K562 (cell line): ENCODE measurements at regions not wholly inside any gene's neighbourhood (a gene's known extent, or its start where the extent isn't known, plus 50 kb on each side); places are given as distances from the start of the nearest gene placed in this dataset.

Experiments used
- ATAC-seq: fragments of 200-7000 bp; cut with Tn5 transposase; 3 replicates; pipeline ENCODE4 v1.9.1; 2020; ENCODE audit warnings: moderate library complexity
- BruUV-seq: library from RNA; stranded (reverse); fragments of 400-500 nt; replicated peaks from 2 replicates; lab custom pipeline; 2021; lab: Mats Ljungman, UMichigan
- CTCF ChIA-PET: fragments of 300-600 bp; formaldehyde crosslinking; extraction: SDS; loops from one replicate; lab custom pipeline; 2021; ENCODE audit warnings: low intra/inter-chr PET ratio; lab: Yijun Ruan, JAX
- POLR2A ChIA-PET: fragments of 300-600, 350-650 bp; sonication (Branson Sonifier 250); formaldehyde crosslinking; extraction: SDS; loops from one replicate; lab custom pipeline; 2021; ENCODE audit warnings: antibody characterized with exemption, inconsistent platforms; lab: Yijun Ruan, JAX
- DNase-seq, 4 experiments: peaks; one replicate each; pipeline versions ENCODE4 v3.0.0 to v3.0.0-alpha.2; 2011 to 2018; ENCODE audit warnings: low spot score in 3 of 4, mixed read lengths in 3 of 4; ENCODE audit errors: extremely low read depth in 1 of 4
- FAIRE-seq: peaks from 2 replicates; lab custom pipeline; 2011; peaks lifted over from hg19 to GRCh38; lab: Jason Lieb, UNC
- H2AFZ ChIP-seq: 2 replicates; pipeline ENCODE4 v1.6.0; 2011; ENCODE audit warnings: low read depth, low read length, control low read depth, inconsistent platforms
- H3K27ac ChIP-seq: fragments of 200-600 bp; 3 replicates; pipeline ENCODE4 v1.8.0; 2011; ENCODE audit warnings: low read depth, mild to moderate bottlenecking, control low read depth, inconsistent platforms, low read length, moderate library complexity, mixed read lengths; ENCODE audit errors: extremely low read depth
- H3K27me3 ChIP-seq, 2 experiments: fragments of 300-600 bp in 1 of 2; 2 replicates in 1 of 2; 3 replicates in 1 of 2; pipeline versions ENCODE4 v1.6.0 to v1.8.0; 2011; ENCODE audit warnings: inconsistent platforms in 2 of 2, low read length in 2 of 2, mild to moderate bottlenecking in 1 of 2, mixed read lengths in 1 of 2, moderate library complexity in 1 of 2; ENCODE audit not compliant: control insufficient read depth in 2 of 2, insufficient read depth in 2 of 2
- H3K36me3 ChIP-seq: fragments of 300-600 bp; 3 replicates; pipeline ENCODE4 v1.8.0; 2011; ENCODE audit warnings: mild to moderate bottlenecking, low read length, inconsistent platforms; ENCODE audit not compliant: control insufficient read depth, insufficient read depth
- H3K4me1 ChIP-seq, 2 experiments: fragments of 200-600 bp in 1 of 2; replicated peaks in 1 of 2; 2 replicates in 1 of 2; 3 replicates in 1 of 2; pipeline versions ENCODE4 v1.5.1 to v1.8.0; 2011; ENCODE audit warnings: inconsistent platforms in 2 of 2, low read length in 2 of 2, mild to moderate bottlenecking in 1 of 2, mixed read lengths in 1 of 2, moderate library complexity in 1 of 2; ENCODE audit not compliant: control insufficient read depth in 2 of 2, insufficient read depth in 2 of 2
- H3K4me2 ChIP-seq: 2 replicates; pipeline ENCODE4 v1.6.1; 2011; ENCODE audit warnings: low read length, control low read depth, inconsistent platforms, mixed read lengths; ENCODE audit not compliant: insufficient read depth
- H3K4me3 ChIP-seq: fragments of 200-600 bp; sonication (generic), shearing (Covaris generic); 2 replicates; pipeline ENCODE4 v1.5.1; 2016; ENCODE audit warnings: control low read depth, inconsistent platforms
- H3K79me2 ChIP-seq: fragments of 200-600 bp; 3 replicates; pipeline ENCODE4 v1.8.0; 2011; ENCODE audit warnings: low read length, inconsistent platforms; ENCODE audit not compliant: control insufficient read depth, insufficient read depth
- H3K9ac ChIP-seq, 2 experiments: 2 replicates each; pipeline versions ENCODE4 v1.6.0 to v1.6.1; 2011; ENCODE audit warnings: low read depth in 2 of 2, low read length in 2 of 2, control low read depth in 1 of 2, inconsistent platforms in 1 of 2, mild to moderate bottlenecking in 1 of 2, mixed read lengths in 1 of 2; ENCODE audit not compliant: insufficient read depth in 1 of 2
- H3K9me1 ChIP-seq: one replicate; pipeline ENCODE4 v1.6.0; 2011; ENCODE audit warnings: inconsistent platforms, mild to moderate bottlenecking, low read length, moderate library complexity; ENCODE audit not compliant: control insufficient read depth, insufficient read depth
- H3K9me3 ChIP-seq: replicated peaks from 2 replicates; pipeline ENCODE4 v1.5.1; 2011; ENCODE audit warnings: low read depth, low read length, inconsistent platforms; ENCODE audit not compliant: control insufficient read depth, insufficient read depth
- H4K20me1 ChIP-seq: replicated peaks from 2 replicates; pipeline ENCODE4 v1.6.1; 2011; ENCODE audit warnings: low read length, inconsistent platforms, mixed read lengths; ENCODE audit not compliant: control insufficient read depth, insufficient read depth
- ETS2 ChIP-seq: IDR thresholded peaks from 2 replicates; pipeline ENCODE4 v1.6.1; 2016; ENCODE audit warnings: borderline replicate concordance, missing genetic modification characterization, mild to moderate bottlenecking, moderate library complexity, missing compliant biosample characterization; ENCODE audit not compliant: poor library complexity, severe bottlenecking
- FUS ChIP-seq: fragments of 200-400 bp; formaldehyde crosslinking; optimal IDR thresholded peaks from 2 replicates; pipeline ENCODE3; 2017; ENCODE audit warnings: low read depth, low read length
- YY1 ChIP-seq, 3 experiments: IDR thresholded peaks; 2 replicates each; pipeline ENCODE4 v1.6.1; 2011; ENCODE audit warnings: low read length in 2 of 3, mild to moderate bottlenecking in 2 of 3, moderate library complexity in 2 of 3, borderline replicate concordance in 1 of 3, control low read depth in 1 of 3, low read depth in 1 of 3; ENCODE audit not compliant: insufficient read depth in 3 of 3, insufficient replicate concordance in 2 of 3, control insufficient read depth in 1 of 3, insufficient read length in 1 of 3; ENCODE audit errors: extremely low read depth in 1 of 3
- ZNF175 ChIP-seq: fragments of 200-800 bp; sonication (Bioruptor generic); IDR thresholded peaks from 2 replicates; pipeline ENCODE4 v1.6.1; 2016; ENCODE audit warnings: low read depth, mild to moderate bottlenecking, missing genetic modification characterization, missing compliant biosample characterization
- ZNF57 ChIP-seq: fragments of 450-650 bp; formaldehyde crosslinking; IDR thresholded peaks from 2 replicates; pipeline ENCODE4 v1.4.0; 2020; ENCODE audit warnings: mild to moderate bottlenecking, moderate library complexity
- ZNF740 ChIP-seq, 3 experiments: fragments of 200-800 bp in 1 of 3; sonication (Bioruptor generic) in 1 of 3; sonication (generic) in 1 of 3; formaldehyde crosslinking in 1 of 3; IDR thresholded peaks; 2 replicates each; pipeline versions ENCODE4 v1.6.1 to v1.8.0; 2016 to 2022; ENCODE audit warnings: mild to moderate bottlenecking in 2 of 3, missing compliant biosample characterization in 2 of 3, missing genetic modification characterization in 2 of 3, missing genetic modification reagents in 1 of 3
- ZNF75A ChIP-seq: fragments of 450-650 bp; formaldehyde crosslinking; IDR thresholded peaks from 2 replicates; pipeline ENCODE4 v1.4.0; 2020; ENCODE audit warnings: mild to moderate bottlenecking
- WGBS: fragments of 100-300 bp; shearing (Covaris generic); methylation state at CpG from one replicate; pipeline ENCODE4 v1.1.6; 2016; ENCODE audit warnings: low coverage, mixed read lengths; ENCODE audit not compliant: insufficient coverage; ENCODE audit errors: missing lambda C conversion rate; 5-methylcytosine and 5-hydroxymethylcytosine counted together
- in situ Hi-C: fragments of 300-500 bp; cut with MboI; formaldehyde crosslinking; loops from 4 replicates; pipeline ENCODE4 v1.15.0; 2018; ENCODE audit warnings: inconsistent platforms, mixed read lengths
- intact Hi-C: fragments of 100-400 bp; cut with micrococcal nuclease; formaldehyde crosslinking; loops from 2 replicates; pipeline ENCODE4 v1.14.2; 2022
- TF ChIP-seq, protein P1 (sequence below): sonication (generic); formaldehyde crosslinking; IDR thresholded peaks from 2 replicates; pipeline ENCODE4 v1.8.0; 2022; ENCODE audit warnings: mild to moderate bottlenecking, missing genetic modification reagents
- TF ChIP-seq, protein P2 (sequence below): fragments of 450-650 bp; formaldehyde crosslinking; IDR thresholded peaks from 2 replicates; pipeline ENCODE4 v1.4.0; 2020; ENCODE audit warnings: mild to moderate bottlenecking, moderate library complexity
- TF ChIP-seq, protein P3 (sequence below): sonication (generic); formaldehyde crosslinking; IDR thresholded peaks from 2 replicates; pipeline ENCODE4 v1.4.0; 2020; ENCODE audit warnings: mild to moderate bottlenecking, missing genetic modification reagents

DNA sequence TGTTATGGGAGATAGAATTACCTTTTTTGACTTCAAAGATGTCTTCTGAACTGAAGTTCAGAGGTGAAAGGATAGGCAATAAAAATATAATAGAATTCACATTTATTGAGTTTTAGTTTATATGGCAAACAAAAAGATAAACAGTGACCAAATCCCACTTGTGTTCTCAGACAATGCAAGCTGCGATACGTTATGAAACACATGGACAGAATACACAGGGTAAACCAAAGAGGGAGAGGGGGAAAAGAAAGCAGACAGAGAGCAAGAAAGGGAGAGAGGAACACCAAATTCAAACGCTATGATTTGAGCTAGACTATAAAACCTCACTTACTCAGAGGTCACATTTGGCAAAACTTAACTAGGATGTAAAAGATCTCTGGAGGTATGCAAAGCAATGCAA lies 238.2 kb upstream of the FLRT2 start (continued):
- TF ChIP-seq, protein P1, sequence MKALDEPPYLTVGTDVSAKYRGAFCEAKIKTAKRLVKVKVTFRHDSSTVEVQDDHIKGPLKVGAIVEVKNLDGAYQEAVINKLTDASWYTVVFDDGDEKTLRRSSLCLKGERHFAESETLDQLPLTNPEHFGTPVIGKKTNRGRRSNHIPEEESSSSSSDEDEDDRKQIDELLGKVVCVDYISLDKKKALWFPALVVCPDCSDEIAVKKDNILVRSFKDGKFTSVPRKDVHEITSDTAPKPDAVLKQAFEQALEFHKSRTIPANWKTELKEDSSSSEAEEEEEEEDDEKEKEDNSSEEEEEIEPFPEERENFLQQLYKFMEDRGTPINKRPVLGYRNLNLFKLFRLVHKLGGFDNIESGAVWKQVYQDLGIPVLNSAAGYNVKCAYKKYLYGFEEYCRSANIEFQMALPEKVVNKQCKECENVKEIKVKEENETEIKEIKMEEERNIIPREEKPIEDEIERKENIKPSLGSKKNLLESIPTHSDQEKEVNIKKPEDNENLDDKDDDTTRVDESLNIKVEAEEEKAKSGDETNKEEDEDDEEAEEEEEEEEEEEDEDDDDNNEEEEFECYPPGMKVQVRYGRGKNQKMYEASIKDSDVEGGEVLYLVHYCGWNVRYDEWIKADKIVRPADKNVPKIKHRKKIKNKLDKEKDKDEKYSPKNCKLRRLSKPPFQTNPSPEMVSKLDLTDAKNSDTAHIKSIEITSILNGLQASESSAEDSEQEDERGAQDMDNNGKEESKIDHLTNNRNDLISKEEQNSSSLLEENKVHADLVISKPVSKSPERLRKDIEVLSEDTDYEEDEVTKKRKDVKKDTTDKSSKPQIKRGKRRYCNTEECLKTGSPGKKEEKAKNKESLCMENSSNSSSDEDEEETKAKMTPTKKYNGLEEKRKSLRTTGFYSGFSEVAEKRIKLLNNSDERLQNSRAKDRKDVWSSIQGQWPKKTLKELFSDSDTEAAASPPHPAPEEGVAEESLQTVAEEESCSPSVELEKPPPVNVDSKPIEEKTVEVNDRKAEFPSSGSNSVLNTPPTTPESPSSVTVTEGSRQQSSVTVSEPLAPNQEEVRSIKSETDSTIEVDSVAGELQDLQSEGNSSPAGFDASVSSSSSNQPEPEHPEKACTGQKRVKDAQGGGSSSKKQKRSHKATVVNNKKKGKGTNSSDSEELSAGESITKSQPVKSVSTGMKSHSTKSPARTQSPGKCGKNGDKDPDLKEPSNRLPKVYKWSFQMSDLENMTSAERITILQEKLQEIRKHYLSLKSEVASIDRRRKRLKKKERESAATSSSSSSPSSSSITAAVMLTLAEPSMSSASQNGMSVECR (CRISPR knock-in tag) = no peak
- TF ChIP-seq FUS = no peak
- TF ChIP-seq ETS2 (tag) = no peak
- TF ChIP-seq ZNF57 (CRISPR knock-in tag) = no peak

GRCh38 chr14:85293612-85294234 lies 236.2 kb upstream of the FLRT2 start:
- BruUV-seq = no TSS peak
- H4K20me1 ChIP-seq = no peaks in the 10 kb centered on the region
- ATAC-seq (no peak), DNase-seq (no peak), FAIRE-seq (no peak)
- intact Hi-C loops = no loop called here
- H3K4me2 ChIP-seq = no peak overlapping the region
- H3K79me2 ChIP-seq = no peaks in the 10 kb centered on the region
- no peaks in the 10 kb centered on the region for H3K36me3 ChIP-seq
- ChIA-PET CTCF (no interaction called here), POLR2A (no interaction called here)
- H3K9me3 ChIP-seq = no peaks in the 10 kb centered on the region
- H3K9me1 ChIP-seq = no peaks in the 10 kb centered on the region
- WGBS = 0% methylated on average over 6 of the region's 6 CpGs
- no peak overlapping the region for H3K9ac ChIP-seq
- no peak overlapping the region for H3K27ac ChIP-seq
- no peaks in the 10 kb centered on the region for H3K4me1 ChIP-seq
- H3K4me3 ChIP-seq = no peak overlapping the region
- H3K27me3 ChIP-seq = no peaks in the 10 kb centered on the region
- H2AFZ ChIP-seq = no peak overlapping the region
- in situ Hi-C loops = no loop called here
- no peak for TF ChIP-seq ZNF175 (CRISPR knock-in tag)
- TF ChIP-seq, protein P2, sequence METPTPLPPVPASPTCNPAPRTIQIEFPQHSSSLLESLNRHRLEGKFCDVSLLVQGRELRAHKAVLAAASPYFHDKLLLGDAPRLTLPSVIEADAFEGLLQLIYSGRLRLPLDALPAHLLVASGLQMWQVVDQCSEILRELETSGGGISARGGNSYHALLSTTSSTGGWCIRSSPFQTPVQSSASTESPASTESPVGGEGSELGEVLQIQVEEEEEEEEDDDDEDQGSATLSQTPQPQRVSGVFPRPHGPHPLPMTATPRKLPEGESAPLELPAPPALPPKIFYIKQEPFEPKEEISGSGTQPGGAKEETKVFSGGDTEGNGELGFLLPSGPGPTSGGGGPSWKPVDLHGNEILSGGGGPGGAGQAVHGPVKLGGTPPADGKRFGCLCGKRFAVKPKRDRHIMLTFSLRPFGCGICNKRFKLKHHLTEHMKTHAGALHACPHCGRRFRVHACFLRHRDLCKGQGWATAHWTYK = no peak
- TF ChIP-seq ZNF740 (CRISPR knock-in tag; IDR thresholded peaks at IDR 0.05) = no peak
- TF ChIP-seq ZNF740 (tag; IDR thresholded peaks at IDR 0.05) = no peak
- TF ChIP-seq, protein P3, sequence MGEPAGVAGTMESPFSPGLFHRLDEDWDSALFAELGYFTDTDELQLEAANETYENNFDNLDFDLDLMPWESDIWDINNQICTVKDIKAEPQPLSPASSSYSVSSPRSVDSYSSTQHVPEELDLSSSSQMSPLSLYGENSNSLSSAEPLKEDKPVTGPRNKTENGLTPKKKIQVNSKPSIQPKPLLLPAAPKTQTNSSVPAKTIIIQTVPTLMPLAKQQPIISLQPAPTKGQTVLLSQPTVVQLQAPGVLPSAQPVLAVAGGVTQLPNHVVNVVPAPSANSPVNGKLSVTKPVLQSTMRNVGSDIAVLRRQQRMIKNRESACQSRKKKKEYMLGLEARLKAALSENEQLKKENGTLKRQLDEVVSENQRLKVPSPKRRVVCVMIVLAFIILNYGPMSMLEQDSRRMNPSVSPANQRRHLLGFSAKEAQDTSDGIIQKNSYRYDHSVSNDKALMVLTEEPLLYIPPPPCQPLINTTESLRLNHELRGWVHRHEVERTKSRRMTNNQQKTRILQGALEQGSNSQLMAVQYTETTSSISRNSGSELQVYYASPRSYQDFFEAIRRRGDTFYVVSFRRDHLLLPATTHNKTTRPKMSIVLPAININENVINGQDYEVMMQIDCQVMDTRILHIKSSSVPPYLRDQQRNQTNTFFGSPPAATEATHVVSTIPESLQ (CRISPR knock-in tag) = no peak
- TF ChIP-seq YY1 (IDR thresholded peaks at IDR 0.05; ENCODE audit: borderline replicate concordance in 1 of 3, control insufficient read depth in 1 of 3, extremely low read depth in 1 of 3, insufficient read depth in 3 of 3, insufficient read length in 1 of 3, insufficient replicate concordance in 2 of 3, low read depth in 1 of 3, low read length in 2 of 3) = no peak
- no peak for TF ChIP-seq ZNF75A (CRISPR knock-in tag)
